SK-N-SH treated with all-trans-retinoic acid at 6 μM for 48 hours (cell line): ENCODE measurements at regions not wholly inside any gene's neighbourhood (a gene's known extent, or its start where the extent isn't known, plus 50 kb on each side); places are given as distances from the start of the nearest gene placed in this dataset.

Experiments used
- ATAC-seq: fragments of 200-7000 bp; cut with Tn5 transposase; 3 replicates; pipeline ENCODE4 v1.9.1; 2020; ENCODE audit warnings: mild to moderate bottlenecking, moderate library complexity
- ARNTL ChIP-seq: fragments of 450-650 bp; formaldehyde crosslinking; IDR thresholded peaks from 2 replicates; pipeline ENCODE4 v1.5.0; 2020; ENCODE audit warnings: low read depth, mild to moderate bottlenecking, moderate library complexity, borderline replicate concordance
- BACH2 ChIP-seq: fragments of 250-450 bp; sonication (Bioruptor Pico); IDR thresholded peaks from 2 replicates; pipeline ENCODE4 v1.9.0; 2021; ENCODE audit warnings: mild to moderate bottlenecking, borderline replicate concordance
- ESRRG ChIP-seq: fragments of 250-450 bp; sonication (Bioruptor Pico); IDR thresholded peaks from 2 replicates; pipeline ENCODE4 v1.6.1; 2021; ENCODE audit warnings: mild to moderate bottlenecking
- ISL1 ChIP-seq: fragments of 250-450 bp; sonication (Bioruptor Pico); IDR thresholded peaks from 2 replicates; pipeline ENCODE4 v2.1.2; 2022; ENCODE audit warnings: mild to moderate bottlenecking, moderate library complexity
- OSR1 ChIP-seq: fragments of 250-450 bp; sonication (Bioruptor Pico); IDR thresholded peaks from 2 replicates; pipeline ENCODE4 v1.8.0; 2022; ENCODE audit warnings: moderate library complexity, mild to moderate bottlenecking, inconsistent platforms
- PPARA ChIP-seq: fragments of 250-450 bp; sonication (Bioruptor Pico); IDR thresholded peaks from 2 replicates; pipeline ENCODE4 v1.5.0; 2020; ENCODE audit warnings: mild to moderate bottlenecking, borderline replicate concordance
- RARB ChIP-seq: fragments of 250-450 bp; sonication (Bioruptor Pico); IDR thresholded peaks from 2 replicates; pipeline ENCODE4 v1.8.0; 2021; ENCODE audit warnings: mild to moderate bottlenecking, moderate library complexity
- SNAI2 ChIP-seq: fragments of 250-450 bp; sonication (Bioruptor Pico); IDR thresholded peaks from 2 replicates; pipeline ENCODE4 v1.5.0; 2020; ENCODE audit warnings: mild to moderate bottlenecking, moderate library complexity
- TCF4 ChIP-seq: fragments of 250-450 bp; sonication (Bioruptor Pico); IDR thresholded peaks from 2 replicates; pipeline ENCODE4 v1.8.0; 2021; ENCODE audit warnings: mild to moderate bottlenecking, moderate library complexity, borderline replicate concordance
- TOX ChIP-seq: fragments of 250-450 bp; sonication (Bioruptor Pico); IDR thresholded peaks from 2 replicates; pipeline ENCODE4 v1.8.0; 2021; ENCODE audit warnings: mild to moderate bottlenecking, moderate library complexity, borderline replicate concordance
- ZC3H10 ChIP-seq: fragments of 250-450 bp; sonication (Bioruptor Pico); IDR thresholded peaks from 2 replicates; pipeline ENCODE4 v1.5.1; 2021; ENCODE audit warnings: mild to moderate bottlenecking, moderate library complexity
- ZFP3 ChIP-seq: fragments of 250-450 bp; sonication (Bioruptor Pico); IDR thresholded peaks from 2 replicates; pipeline ENCODE4 v1.5.0; 2020; ENCODE audit warnings: mild to moderate bottlenecking, moderate library complexity
- ZFP30 ChIP-seq: fragments of 450-650 bp; formaldehyde crosslinking; IDR thresholded peaks from 2 replicates; pipeline ENCODE4 v1.5.0; 2022; ENCODE audit warnings: mild to moderate bottlenecking, moderate library complexity
- ZNF565 ChIP-seq: fragments of 450-650 bp; formaldehyde crosslinking; conservative IDR thresholded peaks from 2 replicates; pipeline ENCODE4 v1.5.0; 2020; ENCODE audit warnings: low read depth, mild to moderate bottlenecking, moderate library complexity
- ZNF70 ChIP-seq: fragments of 450-650 bp; formaldehyde crosslinking; IDR thresholded peaks from 2 replicates; pipeline ENCODE4 v1.5.0; 2020; ENCODE audit warnings: mild to moderate bottlenecking, moderate library complexity
- ZNF8 ChIP-seq: fragments of 450-650 bp; formaldehyde crosslinking; IDR thresholded peaks from 2 replicates; pipeline ENCODE4 v1.5.0; 2020; ENCODE audit warnings: mild to moderate bottlenecking, moderate library complexity
- TF ChIP-seq, protein P1 (sequence below): fragments of 250-450 bp; sonication (Bioruptor Pico); IDR thresholded peaks from 2 replicates; pipeline ENCODE4 v1.5.0; 2020; ENCODE audit warnings: mild to moderate bottlenecking, moderate library complexity
- TF ChIP-seq, protein P2 (sequence below): fragments of 250-450 bp; sonication (Bioruptor Pico); IDR thresholded peaks from 2 replicates; pipeline ENCODE4 v1.8.0; 2020; ENCODE audit warnings: mild to moderate bottlenecking, moderate library complexity, borderline replicate concordance
- TF ChIP-seq, protein P3 (sequence below): fragments of 250-450 bp; sonication (Bioruptor Pico); IDR thresholded peaks from 2 replicates; pipeline ENCODE4 v1.5.1; 2020; ENCODE audit warnings: low read depth, mild to moderate bottlenecking, moderate library complexity
- TF ChIP-seq, protein P4 (sequence below): fragments of 250-450 bp; sonication (Bioruptor Pico); IDR thresholded peaks from 2 replicates; pipeline ENCODE4 v1.8.0; 2021; ENCODE audit warnings: low read depth, mild to moderate bottlenecking, moderate library complexity, borderline replicate concordance
- TF ChIP-seq, protein P5 (sequence below): fragments of 250-450 bp; sonication (Bioruptor Pico); IDR thresholded peaks from 2 replicates; pipeline ENCODE4 v1.5.1; 2021; ENCODE audit warnings: mild to moderate bottlenecking, moderate library complexity

DNA sequence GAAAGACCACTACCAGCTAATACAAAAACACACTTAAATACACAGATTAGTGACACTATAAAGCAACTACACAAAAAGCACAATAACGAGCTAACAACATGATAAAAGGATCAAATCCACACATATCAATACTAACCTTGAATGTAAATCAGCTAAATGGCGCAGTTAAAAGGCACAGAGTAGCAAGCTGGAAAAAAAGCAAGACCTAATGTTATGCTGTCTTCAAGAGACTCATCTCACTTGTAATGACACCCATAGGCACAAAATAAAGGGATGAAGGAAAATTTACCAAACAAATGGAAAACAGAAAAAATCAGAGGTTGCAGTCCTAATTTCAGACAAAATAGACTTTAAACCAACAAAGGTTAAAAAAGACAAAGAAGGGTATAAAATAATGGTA, 86.3 kb downstream of the NUS1 start:
- TF ChIP-seq, protein P1, sequence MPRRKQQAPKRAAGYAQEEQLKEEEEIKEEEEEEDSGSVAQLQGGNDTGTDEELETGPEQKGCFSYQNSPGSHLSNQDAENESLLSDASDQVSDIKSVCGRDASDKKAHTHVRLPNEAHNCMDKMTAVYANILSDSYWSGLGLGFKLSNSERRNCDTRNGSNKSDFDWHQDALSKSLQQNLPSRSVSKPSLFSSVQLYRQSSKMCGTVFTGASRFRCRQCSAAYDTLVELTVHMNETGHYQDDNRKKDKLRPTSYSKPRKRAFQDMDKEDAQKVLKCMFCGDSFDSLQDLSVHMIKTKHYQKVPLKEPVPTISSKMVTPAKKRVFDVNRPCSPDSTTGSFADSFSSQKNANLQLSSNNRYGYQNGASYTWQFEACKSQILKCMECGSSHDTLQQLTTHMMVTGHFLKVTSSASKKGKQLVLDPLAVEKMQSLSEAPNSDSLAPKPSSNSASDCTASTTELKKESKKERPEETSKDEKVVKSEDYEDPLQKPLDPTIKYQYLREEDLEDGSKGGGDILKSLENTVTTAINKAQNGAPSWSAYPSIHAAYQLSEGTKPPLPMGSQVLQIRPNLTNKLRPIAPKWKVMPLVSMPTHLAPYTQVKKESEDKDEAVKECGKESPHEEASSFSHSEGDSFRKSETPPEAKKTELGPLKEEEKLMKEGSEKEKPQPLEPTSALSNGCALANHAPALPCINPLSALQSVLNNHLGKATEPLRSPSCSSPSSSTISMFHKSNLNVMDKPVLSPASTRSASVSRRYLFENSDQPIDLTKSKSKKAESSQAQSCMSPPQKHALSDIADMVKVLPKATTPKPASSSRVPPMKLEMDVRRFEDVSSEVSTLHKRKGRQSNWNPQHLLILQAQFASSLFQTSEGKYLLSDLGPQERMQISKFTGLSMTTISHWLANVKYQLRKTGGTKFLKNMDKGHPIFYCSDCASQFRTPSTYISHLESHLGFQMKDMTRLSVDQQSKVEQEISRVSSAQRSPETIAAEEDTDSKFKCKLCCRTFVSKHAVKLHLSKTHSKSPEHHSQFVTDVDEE, result no peak
- TF ChIP-seq ZNF565 (CRISPR knock-in tag) (no peak), ZC3H10 (no peak), SNAI2 (CRISPR knock-in tag) (no peak), ZNF70 (no peak), BACH2 (CRISPR knock-in tag) (no peak), ISL1 (CRISPR knock-in tag) (no peak), ZNF8 (CRISPR knock-in tag) (no peak), TCF4 (CRISPR knock-in tag) (no peak), ARNTL (CRISPR knock-in tag) (no peak), ZFP30 (CRISPR knock-in tag) (no peak)
- TF ChIP-seq, protein P2, sequence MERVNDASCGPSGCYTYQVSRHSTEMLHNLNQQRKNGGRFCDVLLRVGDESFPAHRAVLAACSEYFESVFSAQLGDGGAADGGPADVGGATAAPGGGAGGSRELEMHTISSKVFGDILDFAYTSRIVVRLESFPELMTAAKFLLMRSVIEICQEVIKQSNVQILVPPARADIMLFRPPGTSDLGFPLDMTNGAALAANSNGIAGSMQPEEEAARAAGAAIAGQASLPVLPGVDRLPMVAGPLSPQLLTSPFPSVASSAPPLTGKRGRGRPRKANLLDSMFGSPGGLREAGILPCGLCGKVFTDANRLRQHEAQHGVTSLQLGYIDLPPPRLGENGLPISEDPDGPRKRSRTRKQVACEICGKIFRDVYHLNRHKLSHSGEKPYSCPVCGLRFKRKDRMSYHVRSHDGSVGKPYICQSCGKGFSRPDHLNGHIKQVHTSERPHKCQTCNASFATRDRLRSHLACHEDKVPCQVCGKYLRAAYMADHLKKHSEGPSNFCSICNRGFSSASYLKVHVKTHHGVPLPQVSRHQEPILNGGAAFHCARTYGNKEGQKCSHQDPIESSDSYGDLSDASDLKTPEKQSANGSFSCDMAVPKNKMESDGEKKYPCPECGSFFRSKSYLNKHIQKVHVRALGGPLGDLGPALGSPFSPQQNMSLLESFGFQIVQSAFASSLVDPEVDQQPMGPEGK (CRISPR knock-in tag), result no peak
- TF ChIP-seq, protein P3, sequence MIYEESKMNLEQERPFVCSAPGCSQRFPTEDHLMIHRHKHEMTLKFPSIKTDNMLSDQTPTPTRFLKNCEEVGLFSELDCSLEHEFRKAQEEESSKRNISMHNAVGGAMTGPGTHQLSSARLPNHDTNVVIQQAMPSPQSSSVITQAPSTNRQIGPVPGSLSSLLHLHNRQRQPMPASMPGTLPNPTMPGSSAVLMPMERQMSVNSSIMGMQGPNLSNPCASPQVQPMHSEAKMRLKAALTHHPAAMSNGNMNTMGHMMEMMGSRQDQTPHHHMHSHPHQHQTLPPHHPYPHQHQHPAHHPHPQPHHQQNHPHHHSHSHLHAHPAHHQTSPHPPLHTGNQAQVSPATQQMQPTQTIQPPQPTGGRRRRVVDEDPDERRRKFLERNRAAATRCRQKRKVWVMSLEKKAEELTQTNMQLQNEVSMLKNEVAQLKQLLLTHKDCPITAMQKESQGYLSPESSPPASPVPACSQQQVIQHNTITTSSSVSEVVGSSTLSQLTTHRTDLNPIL, result no peak
- TF ChIP-seq, all 23 proteins: peak for 0
- no peak for ATAC-seq

DNA sequence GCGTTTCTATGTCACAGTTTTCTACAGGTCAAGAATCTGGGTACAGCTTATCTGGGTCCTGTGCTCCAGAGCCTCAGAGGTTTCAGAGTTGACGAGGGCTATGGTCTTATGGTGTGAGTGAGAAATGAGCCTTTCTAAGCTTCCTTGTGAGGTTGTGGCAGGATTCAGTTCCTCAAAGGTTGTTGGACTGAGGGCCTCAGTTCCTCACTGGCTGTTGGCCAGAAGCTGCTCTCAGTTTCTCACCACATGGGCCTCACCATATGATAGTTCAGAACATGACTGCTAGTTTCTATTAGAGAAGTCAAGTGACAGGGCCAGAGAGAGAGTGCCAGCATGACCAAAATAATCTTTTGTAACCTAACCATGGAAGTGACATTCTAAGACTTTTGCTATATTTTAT, 96.1 kb downstream of the NUS1 start:
- TF ChIP-seq OSR1 (CRISPR knock-in tag), result no peak
- TF ChIP-seq TCF4 (CRISPR knock-in tag), result no peak
- TF ChIP-seq ZC3H10, result no peak
- no peak for TF ChIP-seq PPARA
- no peak for TF ChIP-seq ZNF565 (CRISPR knock-in tag)
- no peak for TF ChIP-seq SNAI2 (CRISPR knock-in tag)
- TF ChIP-seq, protein P3, result no peak
- TF ChIP-seq, protein P2 (CRISPR knock-in tag), result no peak
- TF ChIP-seq, protein P4, sequence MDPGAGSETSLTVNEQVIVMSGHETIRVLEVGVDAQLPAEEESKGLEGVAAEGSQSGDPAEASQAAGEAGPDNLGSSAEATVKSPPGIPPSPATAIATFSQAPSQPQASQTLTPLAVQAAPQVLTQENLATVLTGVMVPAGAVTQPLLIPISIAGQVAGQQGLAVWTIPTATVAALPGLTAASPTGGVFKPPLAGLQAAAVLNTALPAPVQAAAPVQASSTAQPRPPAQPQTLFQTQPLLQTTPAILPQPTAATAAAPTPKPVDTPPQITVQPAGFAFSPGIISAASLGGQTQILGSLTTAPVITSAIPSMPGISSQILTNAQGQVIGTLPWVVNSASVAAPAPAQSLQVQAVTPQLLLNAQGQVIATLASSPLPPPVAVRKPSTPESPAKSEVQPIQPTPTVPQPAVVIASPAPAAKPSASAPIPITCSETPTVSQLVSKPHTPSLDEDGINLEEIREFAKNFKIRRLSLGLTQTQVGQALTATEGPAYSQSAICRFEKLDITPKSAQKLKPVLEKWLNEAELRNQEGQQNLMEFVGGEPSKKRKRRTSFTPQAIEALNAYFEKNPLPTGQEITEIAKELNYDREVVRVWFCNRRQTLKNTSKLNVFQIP (CRISPR knock-in tag), result no peak
- no peak for TF ChIP-seq ZNF8 (CRISPR knock-in tag)
- TF ChIP-seq RARB (CRISPR knock-in tag), result no peak
- ATAC-seq, result no peak

DNA sequence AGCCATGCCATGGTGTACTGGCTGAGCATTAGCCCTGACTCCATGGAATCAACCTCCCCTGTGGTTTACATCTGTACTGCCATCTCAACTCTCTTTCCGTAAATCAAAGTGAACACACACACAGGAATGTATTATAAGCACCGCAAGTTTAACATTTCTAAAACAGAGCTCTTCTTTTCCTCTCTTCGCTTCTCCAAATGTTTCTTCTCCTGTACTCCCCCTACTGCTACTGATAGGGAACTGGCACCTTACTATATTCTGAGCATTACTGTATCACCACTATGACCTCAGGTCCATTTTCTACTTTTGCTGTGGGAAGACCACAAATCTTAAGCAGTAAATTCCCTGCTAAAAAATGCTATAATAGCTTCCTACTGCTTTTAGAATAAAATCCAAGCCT, 101.2 kb downstream of the NUS1 start:
- peak; percentile 85 for ATAC-seq
- TF ChIP-seq ARNTL (CRISPR knock-in tag) (no peak), TOX (no peak), ZFP3 (CRISPR knock-in tag) (no peak), OSR1 (CRISPR knock-in tag) (no peak), TCF4 (CRISPR knock-in tag) (no peak), ZNF565 (CRISPR knock-in tag) (no peak), ISL1 (CRISPR knock-in tag) (no peak), ESRRG (no peak), ZC3H10 (no peak), BACH2 (CRISPR knock-in tag) (no peak), ZFP30 (CRISPR knock-in tag) (no peak), ZNF8 (CRISPR knock-in tag) (no peak)
- TF ChIP-seq, protein P5, sequence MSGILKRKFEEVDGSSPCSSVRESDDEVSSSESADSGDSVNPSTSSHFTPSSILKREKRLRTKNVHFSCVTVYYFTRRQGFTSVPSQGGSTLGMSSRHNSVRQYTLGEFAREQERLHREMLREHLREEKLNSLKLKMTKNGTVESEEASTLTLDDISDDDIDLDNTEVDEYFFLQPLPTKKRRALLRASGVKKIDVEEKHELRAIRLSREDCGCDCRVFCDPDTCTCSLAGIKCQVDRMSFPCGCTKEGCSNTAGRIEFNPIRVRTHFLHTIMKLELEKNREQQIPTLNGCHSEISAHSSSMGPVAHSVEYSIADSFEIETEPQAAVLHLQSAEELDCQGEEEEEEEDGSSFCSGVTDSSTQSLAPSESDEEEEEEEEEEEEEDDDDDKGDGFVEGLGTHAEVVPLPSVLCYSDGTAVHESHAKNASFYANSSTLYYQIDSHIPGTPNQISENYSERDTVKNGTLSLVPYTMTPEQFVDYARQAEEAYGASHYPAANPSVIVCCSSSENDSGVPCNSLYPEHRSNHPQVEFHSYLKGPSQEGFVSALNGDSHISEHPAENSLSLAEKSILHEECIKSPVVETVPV, result no peak
- TF ChIP-seq, protein P3, result no peak
- TF ChIP-seq, protein P4 (CRISPR knock-in tag), result no peak
